ENCODE measurements at regions not wholly inside any gene's neighbourhood (a gene's known extent, or its start where the extent isn't known, plus 50 kb on each side); places are given as distances from the start of the nearest gene placed in this dataset.

DNA sequence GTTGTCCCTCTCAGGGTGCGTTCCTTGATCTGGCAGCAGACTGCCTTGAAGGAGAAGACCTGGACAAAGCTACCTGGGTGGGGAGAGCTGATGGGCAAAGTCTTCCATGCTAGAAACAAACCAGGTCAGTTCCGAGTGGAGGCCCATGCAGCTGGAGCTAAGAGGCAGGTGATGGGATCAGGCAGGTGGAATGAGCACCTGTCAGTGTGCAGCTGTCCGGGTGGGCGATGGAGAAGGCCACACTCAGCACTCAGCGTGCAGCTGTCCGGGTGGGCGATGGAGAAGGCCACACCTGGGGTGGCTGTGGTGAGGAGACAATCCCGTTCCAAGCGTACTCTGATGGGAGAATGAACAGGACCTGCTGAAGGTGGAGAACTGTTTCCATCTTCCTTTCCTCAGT, 237.3 kb upstream of the MYT1L start:
- TF ChIP-seq ZFP30 (CRISPR knock-in tag; IDR thresholded peaks at IDR 0.05) (no peak), ZNF565 (CRISPR knock-in tag; conservative IDR thresholded peaks at IDR 0.05; ENCODE audit: low read depth) (no peak), OSR1 (CRISPR knock-in tag; IDR thresholded peaks at IDR 0.05) (no peak), ZFP3 (CRISPR knock-in tag; IDR thresholded peaks at IDR 0.05) (no peak), TOX (CRISPR knock-in tag; IDR thresholded peaks at IDR 0.05; ENCODE audit: borderline replicate concordance) (no peak), RARB (CRISPR knock-in tag; IDR thresholded peaks at IDR 0.05) (no peak), ISL1 (CRISPR knock-in tag; IDR thresholded peaks at IDR 0.05) (no peak), ARNTL (CRISPR knock-in tag; IDR thresholded peaks at IDR 0.05; ENCODE audit: borderline replicate concordance, low read depth) (no peak)
- TF ChIP-seq, protein P1, sequence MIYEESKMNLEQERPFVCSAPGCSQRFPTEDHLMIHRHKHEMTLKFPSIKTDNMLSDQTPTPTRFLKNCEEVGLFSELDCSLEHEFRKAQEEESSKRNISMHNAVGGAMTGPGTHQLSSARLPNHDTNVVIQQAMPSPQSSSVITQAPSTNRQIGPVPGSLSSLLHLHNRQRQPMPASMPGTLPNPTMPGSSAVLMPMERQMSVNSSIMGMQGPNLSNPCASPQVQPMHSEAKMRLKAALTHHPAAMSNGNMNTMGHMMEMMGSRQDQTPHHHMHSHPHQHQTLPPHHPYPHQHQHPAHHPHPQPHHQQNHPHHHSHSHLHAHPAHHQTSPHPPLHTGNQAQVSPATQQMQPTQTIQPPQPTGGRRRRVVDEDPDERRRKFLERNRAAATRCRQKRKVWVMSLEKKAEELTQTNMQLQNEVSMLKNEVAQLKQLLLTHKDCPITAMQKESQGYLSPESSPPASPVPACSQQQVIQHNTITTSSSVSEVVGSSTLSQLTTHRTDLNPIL (CRISPR knock-in tag; IDR thresholded peaks at IDR 0.05; ENCODE audit: low read depth): no peak
- TF ChIP-seq, protein P2, sequence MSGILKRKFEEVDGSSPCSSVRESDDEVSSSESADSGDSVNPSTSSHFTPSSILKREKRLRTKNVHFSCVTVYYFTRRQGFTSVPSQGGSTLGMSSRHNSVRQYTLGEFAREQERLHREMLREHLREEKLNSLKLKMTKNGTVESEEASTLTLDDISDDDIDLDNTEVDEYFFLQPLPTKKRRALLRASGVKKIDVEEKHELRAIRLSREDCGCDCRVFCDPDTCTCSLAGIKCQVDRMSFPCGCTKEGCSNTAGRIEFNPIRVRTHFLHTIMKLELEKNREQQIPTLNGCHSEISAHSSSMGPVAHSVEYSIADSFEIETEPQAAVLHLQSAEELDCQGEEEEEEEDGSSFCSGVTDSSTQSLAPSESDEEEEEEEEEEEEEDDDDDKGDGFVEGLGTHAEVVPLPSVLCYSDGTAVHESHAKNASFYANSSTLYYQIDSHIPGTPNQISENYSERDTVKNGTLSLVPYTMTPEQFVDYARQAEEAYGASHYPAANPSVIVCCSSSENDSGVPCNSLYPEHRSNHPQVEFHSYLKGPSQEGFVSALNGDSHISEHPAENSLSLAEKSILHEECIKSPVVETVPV (CRISPR knock-in tag; IDR thresholded peaks at IDR 0.05): no peak
- TF ChIP-seq, protein P3, sequence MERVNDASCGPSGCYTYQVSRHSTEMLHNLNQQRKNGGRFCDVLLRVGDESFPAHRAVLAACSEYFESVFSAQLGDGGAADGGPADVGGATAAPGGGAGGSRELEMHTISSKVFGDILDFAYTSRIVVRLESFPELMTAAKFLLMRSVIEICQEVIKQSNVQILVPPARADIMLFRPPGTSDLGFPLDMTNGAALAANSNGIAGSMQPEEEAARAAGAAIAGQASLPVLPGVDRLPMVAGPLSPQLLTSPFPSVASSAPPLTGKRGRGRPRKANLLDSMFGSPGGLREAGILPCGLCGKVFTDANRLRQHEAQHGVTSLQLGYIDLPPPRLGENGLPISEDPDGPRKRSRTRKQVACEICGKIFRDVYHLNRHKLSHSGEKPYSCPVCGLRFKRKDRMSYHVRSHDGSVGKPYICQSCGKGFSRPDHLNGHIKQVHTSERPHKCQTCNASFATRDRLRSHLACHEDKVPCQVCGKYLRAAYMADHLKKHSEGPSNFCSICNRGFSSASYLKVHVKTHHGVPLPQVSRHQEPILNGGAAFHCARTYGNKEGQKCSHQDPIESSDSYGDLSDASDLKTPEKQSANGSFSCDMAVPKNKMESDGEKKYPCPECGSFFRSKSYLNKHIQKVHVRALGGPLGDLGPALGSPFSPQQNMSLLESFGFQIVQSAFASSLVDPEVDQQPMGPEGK (CRISPR knock-in tag; IDR thresholded peaks at IDR 0.05; ENCODE audit: borderline replicate concordance): no peak

Data from SK-N-SH treated with all-trans-retinoic acid at 6 μM for 48 hours (cell line).